ENCODE measurements at regions not wholly inside any gene's neighbourhood (a gene's known extent, or its start where the extent isn't known, plus 50 kb on each side); places are given as distances from the start of the nearest gene placed in this dataset.

- Histone ChIP-seq H3K27ac (no peak overlapping the region), H3K4me1 (replicated peaks in 1 of 2) (no peaks in the 10 kb centered on the region), H3K4me3 (no peak overlapping the region)
- in situ Hi-C loops (cut with MboI; ENCODE audit: low pct_unique_long_range_greater_than_20kb in 2 of 9, low sequenced_read_pairs in 9 of 9, unreplicated experiment in 9 of 9) = no loop called here
- 46 to 100% (median 88%) methylated on average over 1 to 10 of the region's 11 CpGs for WGBS, 10 experiments
- no peak for ATAC-seq (replicated peaks in 6 of 8)
Measured at GRCh38 chr21:17738176-17738953, 80.8 kb downstream of the C21orf91 start.

DNA sequence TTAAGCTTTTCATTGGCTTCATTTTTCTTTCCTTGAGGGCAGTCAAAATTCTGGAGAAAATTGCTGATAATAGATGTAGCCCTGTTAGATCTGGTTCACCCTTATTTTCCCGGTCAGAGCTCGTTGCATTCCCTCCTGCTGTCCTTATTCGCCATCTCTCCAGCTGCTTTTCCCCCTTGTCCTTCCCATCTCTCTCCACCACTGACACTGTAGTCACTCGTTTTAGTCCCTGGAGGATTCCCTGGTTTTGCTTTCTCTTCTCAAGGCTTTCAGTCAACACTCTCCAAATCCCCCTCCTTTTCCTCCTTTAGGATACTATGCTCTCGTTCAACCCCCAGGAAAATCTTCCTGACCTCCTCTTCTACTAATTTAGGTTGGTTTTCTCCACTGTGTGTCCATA is 83.1 kb downstream of the C21orf91 start:
- no peak overlapping the region for H3K27ac ChIP-seq
- WGBS, 10 experiments = 15 to 100% (median 57%) methylated on average over 1 to 5 of the region's 5 CpGs; no CpG with 5 or more reads in 1 of the 10 experiments
- no peak for ATAC-seq (replicated peaks in 6 of 8)
- H3K4me3 ChIP-seq = no peak overlapping the region
- H3K4me1 ChIP-seq (replicated peaks in 1 of 2) = no peaks in the 10 kb centered on the region
- in situ Hi-C loops (cut with MboI; ENCODE audit: low pct_unique_long_range_greater_than_20kb in 2 of 9, low sequenced_read_pairs in 9 of 9, unreplicated experiment in 9 of 9) = no loop called here

- WGBS, 10 experiments = 31 to 100% (median 88%) methylated on average over 3 to 5 of the region's 5 CpGs
- no peak overlapping the region for H3K27ac ChIP-seq
- H3K4me1 ChIP-seq (replicated peaks in 1 of 2) = no peaks in the 10 kb centered on the region
- in situ Hi-C loops (cut with MboI; ENCODE audit: low pct_unique_long_range_greater_than_20kb in 2 of 9, low sequenced_read_pairs in 9 of 9, unreplicated experiment in 9 of 9) = no loop called here
- ATAC-seq (replicated peaks in 6 of 8) = no peak
- no peak overlapping the region for H3K4me3 ChIP-seq
Measured at GRCh38 chr21:17733209-17733608, 85.9 kb downstream of the C21orf91 start.

DNA sequence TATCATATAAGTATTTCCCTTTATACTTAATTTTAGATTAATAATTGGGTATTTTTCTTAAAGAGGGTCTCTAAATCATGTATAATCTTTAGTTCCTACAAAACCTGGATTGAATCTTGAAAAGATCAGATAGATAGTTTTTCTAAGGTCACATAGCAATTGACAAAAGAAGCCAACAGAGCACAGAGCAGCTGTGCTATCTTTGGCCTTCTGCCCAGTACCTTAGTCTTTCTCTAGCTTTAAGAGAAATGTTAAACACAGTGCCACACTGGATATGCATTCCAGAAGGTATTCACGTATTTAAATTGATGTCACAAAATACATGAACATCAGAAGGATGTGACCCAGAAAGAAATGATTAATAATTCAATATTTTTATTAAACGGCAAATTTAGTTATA is 86.8 kb downstream of the C21orf91 start:
- Histone ChIP-seq H3K27ac (no peak overlapping the region), H3K4me1 (replicated peaks in 1 of 2) (no peaks in the 10 kb centered on the region), H3K4me3 (no peak overlapping the region)
- WGBS, 10 experiments = 32 to 100% (median 81%) methylated on average over 1 to 2 of the region's 2 CpGs; no CpG with 5 or more reads in 1 of the 10 experiments
- ATAC-seq (replicated peaks in 6 of 8) = peak in 3 of 8 experiments; percentile 22 to 81 (median 72)
- in situ Hi-C loops (cut with MboI; ENCODE audit: low pct_unique_long_range_greater_than_20kb in 2 of 9, low sequenced_read_pairs in 9 of 9, unreplicated experiment in 9 of 9) = no loop called here

- in situ Hi-C loops (cut with MboI; ENCODE audit: low pct_unique_long_range_greater_than_20kb in 2 of 9, low sequenced_read_pairs in 9 of 9, unreplicated experiment in 9 of 9) = no loop called here
- Histone ChIP-seq H3K27ac (no peak overlapping the region), H3K4me3 (no peak overlapping the region), H3K4me1 (replicated peaks in 1 of 2) (no peaks in the 10 kb centered on the region)
- ATAC-seq (replicated peaks in 6 of 8) = no peak
- 33 to 100% (median 92%) methylated on average over 1 to 4 of the region's 4 CpGs; no CpG with 5 or more reads in 1 of the 10 experiments for WGBS, 10 experiments
Measured at GRCh38 chr21:17731554-17731953, 87.6 kb downstream of the C21orf91 start.

- ATAC-seq (replicated peaks in 6 of 8) = peak in 2 of 8 experiments; percentile 80 to 82
- Histone ChIP-seq H3K4me1 (replicated peaks in 1 of 2) (no peaks in the 10 kb centered on the region), H3K27ac (no peak overlapping the region), H3K4me3 (no peak overlapping the region)
- WGBS, 10 experiments = 0 to 100% (median 80%) methylated on average over 1 of the region's 1 CpG; no CpG with 5 or more reads in 6 of the 10 experiments
- in situ Hi-C loops (cut with MboI; ENCODE audit: low pct_unique_long_range_greater_than_20kb in 2 of 9, low sequenced_read_pairs in 9 of 9, unreplicated experiment in 9 of 9) = no loop called here
Measured at GRCh38 chr21:17730782-17731181, 88.4 kb downstream of the C21orf91 start.

DNA sequence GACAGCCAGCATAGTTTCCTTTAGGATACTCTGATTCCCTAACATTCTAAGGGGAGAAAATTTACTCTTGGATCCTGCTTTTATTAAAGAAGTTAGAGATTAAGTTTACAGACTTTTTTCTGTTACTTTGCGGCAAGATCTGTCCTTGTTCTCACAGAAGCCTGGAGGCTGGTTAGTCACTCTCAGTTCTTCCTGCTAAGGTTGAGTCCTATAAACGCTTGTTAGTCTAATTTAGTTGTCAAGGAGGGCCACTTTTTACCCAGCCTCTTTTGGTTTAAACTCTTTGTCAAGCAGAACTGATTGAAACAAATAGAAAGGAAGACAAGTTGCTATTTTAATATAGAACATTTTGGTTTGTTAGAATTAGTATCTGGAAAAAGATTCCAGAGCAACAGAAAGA is 89.7 kb downstream of the C21orf91 start:
- 13 to 100% (median 86%) methylated on average over 1 to 2 of the region's 2 CpGs; no CpG with 5 or more reads in 1 of the 10 experiments for WGBS, 10 experiments

GRCh38 chr21:17727361-17727760 is 91.8 kb downstream of the C21orf91 start:
- ATAC-seq (replicated peaks in 6 of 8) = no peak
- whole genome bisulfite sequencing, 10 experiments = 33 to 100% (median 74%) methylated on average over 1 to 4 of the region's 6 CpGs; no CpG with 5 or more reads in 1 of the 10 experiments
- H3K27ac ChIP-seq = no peak overlapping the region
- H3K4me3 ChIP-seq = no peak overlapping the region
- no peaks in the 10 kb centered on the region for H3K4me1 ChIP-seq (replicated peaks in 1 of 2)
- in situ Hi-C loops (cut with MboI; ENCODE audit: low pct_unique_long_range_greater_than_20kb in 2 of 9, low sequenced_read_pairs in 9 of 9, unreplicated experiment in 9 of 9) = no loop called here

More for the DNA sequence above, 89.7 kb downstream of the C21orf91 start:
- H3K27ac ChIP-seq = no peak overlapping the region
- no peaks in the 10 kb centered on the region for H3K4me1 ChIP-seq (replicated peaks in 1 of 2)
- no peak overlapping the region for H3K4me3 ChIP-seq
- no peak for ATAC-seq (replicated peaks in 6 of 8)
- in situ Hi-C loops (cut with MboI; ENCODE audit: low pct_unique_long_range_greater_than_20kb in 2 of 9, low sequenced_read_pairs in 9 of 9, unreplicated experiment in 9 of 9) = no loop called here

- ATAC-seq (replicated peaks in 6 of 8) = peak in 3 of 8 experiments; percentile 67 to 86 (median 78)
Measured at GRCh38 chr21:17726047-17726829, 92.9 kb downstream of the C21orf91 start.

DNA sequence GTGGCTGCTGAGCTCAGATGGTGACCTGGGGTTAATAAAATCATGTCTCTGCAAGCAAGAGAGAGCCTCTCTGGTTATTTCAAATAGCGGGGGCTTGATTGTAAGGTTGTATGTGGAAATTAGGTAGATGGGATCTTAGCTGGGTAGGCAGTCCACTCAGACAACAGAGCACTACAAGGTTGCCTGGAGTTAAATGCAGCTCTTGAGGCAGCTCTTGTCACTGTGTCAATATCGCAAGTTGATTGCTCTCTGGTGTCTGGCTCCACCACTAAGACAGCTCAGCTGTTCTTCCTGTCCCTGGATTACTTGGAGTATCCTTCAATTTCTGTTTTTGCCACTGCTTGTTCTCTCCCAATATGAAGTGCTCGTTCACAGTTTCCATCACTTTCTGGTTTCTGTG is 93.8 kb downstream of the C21orf91 start:
- no peak overlapping the region for H3K27ac ChIP-seq
- in situ Hi-C loops (cut with MboI; ENCODE audit: low pct_unique_long_range_greater_than_20kb in 2 of 9, low sequenced_read_pairs in 9 of 9, unreplicated experiment in 9 of 9) = no loop called here
- no peak overlapping the region for H3K4me3 ChIP-seq
- ATAC-seq (replicated peaks in 6 of 8) = peak in 1 of 8 experiments; percentile 76
- no peaks in the 10 kb centered on the region for H3K4me1 ChIP-seq (replicated peaks in 1 of 2)
- WGBS, 10 experiments = 18 to 100% (median 66%) methylated on average over 1 to 2 of the region's 3 CpGs; no CpG with 5 or more reads in 1 of the 10 experiments

More at GRCh38 chr21:17726047-17726829, 92.9 kb downstream of the C21orf91 start:
- WGBS, 10 experiments = 20 to 100% (median 89%) methylated on average over 1 to 7 of the region's 8 CpGs; no CpG with 5 or more reads in 1 of the 10 experiments
- in situ Hi-C loops (cut with MboI; ENCODE audit: low pct_unique_long_range_greater_than_20kb in 2 of 9, low sequenced_read_pairs in 9 of 9, unreplicated experiment in 9 of 9) = no loop called here
- no peaks in the 10 kb centered on the region for H3K4me1 ChIP-seq (replicated peaks in 1 of 2)
- H3K27ac ChIP-seq = no peak overlapping the region
- no peak overlapping the region for H3K4me3 ChIP-seq

DNA sequence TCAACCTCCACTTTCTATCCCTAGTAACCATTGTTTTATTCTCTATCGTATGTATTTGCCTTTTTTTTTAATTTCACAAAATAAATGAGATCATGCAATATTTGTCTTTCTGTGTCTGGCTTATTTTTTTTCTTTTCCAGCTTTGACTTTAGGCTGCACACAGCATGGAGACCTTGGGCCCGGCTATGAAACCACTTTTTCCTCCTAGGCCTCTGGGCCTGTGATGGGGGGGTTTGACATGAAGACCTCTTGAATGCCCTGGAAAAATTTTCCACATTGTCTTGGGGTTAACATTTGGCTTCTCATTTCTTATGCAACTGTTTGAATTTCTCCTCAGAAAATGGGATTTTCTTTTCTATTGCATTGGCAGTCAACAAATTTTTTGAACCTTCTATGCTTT is 100.2 kb upstream of the BTG3 start:
- no peaks in the 10 kb centered on the region for H3K4me1 ChIP-seq (replicated peaks in 1 of 2)
- WGBS, 10 experiments = 8 to 100% (median 73%) methylated on average over 1 to 2 of the region's 2 CpGs
- in situ Hi-C loops (cut with MboI; ENCODE audit: low pct_unique_long_range_greater_than_20kb in 2 of 9, low sequenced_read_pairs in 9 of 9, unreplicated experiment in 9 of 9) = no loop called here
- no peak overlapping the region for H3K27ac ChIP-seq
- no peak for ATAC-seq (replicated peaks in 6 of 8)
- H3K4me3 ChIP-seq = no peak overlapping the region

DNA sequence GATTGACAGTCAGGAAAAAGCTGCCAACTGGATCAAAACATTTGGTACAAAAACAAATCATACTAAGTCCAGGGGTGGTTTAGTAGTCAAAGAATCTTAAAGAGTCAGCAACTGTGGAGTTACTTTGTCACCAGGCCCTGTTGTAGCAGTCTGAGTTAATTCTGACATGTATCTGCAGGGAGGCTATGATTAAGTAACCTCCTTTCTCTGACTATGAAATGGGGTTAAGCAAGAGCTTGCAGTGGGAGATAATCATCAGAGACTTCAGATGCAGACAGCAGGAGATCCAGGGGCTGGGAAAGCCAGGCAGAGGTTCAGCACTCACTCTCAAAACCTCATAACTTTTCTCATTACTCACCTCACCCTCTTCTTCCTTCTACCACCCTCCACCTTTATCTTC is 99.2 kb upstream of the BTG3 start:
- Histone ChIP-seq H3K27ac (no peak overlapping the region), H3K4me3 (no peak overlapping the region), H3K4me1 (replicated peaks in 1 of 2) (no peaks in the 10 kb centered on the region)
- in situ Hi-C loops (cut with MboI; ENCODE audit: low pct_unique_long_range_greater_than_20kb in 2 of 9, low sequenced_read_pairs in 9 of 9, unreplicated experiment in 9 of 9) = no loop called here
- no peak for ATAC-seq (replicated peaks in 6 of 8)

DNA sequence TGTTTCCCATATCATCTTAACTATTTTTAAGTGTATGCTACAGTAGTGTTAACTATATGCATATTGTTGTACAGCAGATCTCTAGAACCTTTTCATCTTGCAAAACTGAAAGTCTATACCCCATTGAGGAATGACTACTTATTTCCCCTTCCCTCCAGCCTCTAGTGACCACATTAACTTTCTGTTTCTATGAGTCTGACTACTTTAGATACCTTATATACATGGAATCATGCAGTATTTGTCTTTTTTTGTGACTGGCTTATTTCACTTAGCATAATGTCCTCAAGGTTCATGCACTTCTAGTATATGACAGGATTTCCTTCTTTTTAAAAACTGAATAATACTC is 96.5 kb upstream of the BTG3 start:
- Histone ChIP-seq H3K4me3 (no peak overlapping the region), H3K27ac (no peak overlapping the region), H3K4me1 (replicated peaks in 1 of 2) (no peaks in the 10 kb centered on the region)
- peak in 1 of 8 experiments; percentile 23 for ATAC-seq (replicated peaks in 6 of 8)
- in situ Hi-C loops (cut with MboI; ENCODE audit: low pct_unique_long_range_greater_than_20kb in 2 of 9, low sequenced_read_pairs in 9 of 9, unreplicated experiment in 9 of 9) = no loop called here
